ACC112 (cell line): ENCODE measurements at regions not wholly inside any gene's neighbourhood (a gene's known extent, or its start where the extent isn't known, plus 50 kb on each side); places are given as distances from the start of the nearest gene placed in this dataset.
"Not testable (repeated sequence)": the region's sequence is repeated elsewhere in the genome, so short reads cannot be mapped to it uniquely, and the experiment has no call there.

ENCODE experiments used
- H2AFZ ChIP-seq: fragments of 200-600 bp; sonication (generic); one replicate; pipeline ENCODE4 v1.6.0; 2017; ENCODE audit warnings: antibody characterized with exemption, low read length; ENCODE audit not compliant: unreplicated experiment
- H3K27ac ChIP-seq: fragments of 200-600 bp; sonication (generic); 2 replicates; pipeline ENCODE4 v1.5.1; 2014; ENCODE audit warnings: low read depth, mild to moderate bottlenecking, antibody characterized with exemption, low read length, moderate library complexity
- H3K27me3 ChIP-seq: fragments of 200-600 bp; sonication (generic); 2 replicates; pipeline ENCODE4 v1.6.1; 2014; ENCODE audit warnings: mild to moderate bottlenecking, antibody characterized with exemption, low read length, moderate library complexity, mixed read lengths; ENCODE audit not compliant: insufficient read depth
- H3K36me3 ChIP-seq: fragments of 200-600 bp; sonication (generic); 2 replicates; pipeline ENCODE4 v1.6.1; 2016; ENCODE audit warnings: mild to moderate bottlenecking, antibody characterized with exemption, low read length, moderate library complexity, mixed read lengths; ENCODE audit not compliant: insufficient read depth
- H3K4me1 ChIP-seq: fragments of 200-600 bp; sonication (generic); one replicate; pipeline ENCODE4 v1.6.1; 2016; ENCODE audit warnings: low read length, mixed read lengths; ENCODE audit not compliant: insufficient read depth, unreplicated experiment, control insufficient read depth
- H3K4me3 ChIP-seq: fragments of 200-600 bp; sonication (generic); 2 replicates; pipeline ENCODE4 v1.5.1; 2014; ENCODE audit warnings: mild to moderate bottlenecking, low read depth, low read length
- H3K79me2 ChIP-seq: fragments of 200-600 bp; sonication (generic); one replicate; pipeline ENCODE4 v1.6.0; 2016; ENCODE audit warnings: low read length; ENCODE audit not compliant: control insufficient read depth, unreplicated experiment, insufficient read depth

DNA sequence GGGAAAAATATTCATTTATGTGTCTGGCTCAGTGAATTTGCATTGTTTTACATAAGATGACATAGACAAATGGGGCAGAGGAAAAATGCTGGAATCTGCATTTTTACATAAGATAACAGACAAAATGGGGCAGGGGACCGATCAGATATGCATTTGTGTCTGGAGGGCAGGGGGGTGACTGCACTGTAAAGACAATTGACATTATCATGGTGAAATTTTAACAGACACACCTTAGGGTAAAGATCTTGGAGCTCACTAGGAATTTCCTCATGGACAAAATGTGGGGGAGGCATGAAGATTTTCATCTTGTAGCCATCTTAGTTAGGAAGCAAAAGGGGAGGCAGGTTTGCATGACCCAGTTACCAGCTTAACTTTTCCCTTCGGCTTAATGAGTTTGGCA is 51.4 kb upstream of the GOLGA8O start:
- not testable (repeated sequence) for H2AFZ ChIP-seq, H3K36me3 ChIP-seq, H3K4me3 ChIP-seq, H3K4me1 ChIP-seq, H3K79me2 ChIP-seq, H3K27me3 ChIP-seq, H3K27ac ChIP-seq

DNA sequence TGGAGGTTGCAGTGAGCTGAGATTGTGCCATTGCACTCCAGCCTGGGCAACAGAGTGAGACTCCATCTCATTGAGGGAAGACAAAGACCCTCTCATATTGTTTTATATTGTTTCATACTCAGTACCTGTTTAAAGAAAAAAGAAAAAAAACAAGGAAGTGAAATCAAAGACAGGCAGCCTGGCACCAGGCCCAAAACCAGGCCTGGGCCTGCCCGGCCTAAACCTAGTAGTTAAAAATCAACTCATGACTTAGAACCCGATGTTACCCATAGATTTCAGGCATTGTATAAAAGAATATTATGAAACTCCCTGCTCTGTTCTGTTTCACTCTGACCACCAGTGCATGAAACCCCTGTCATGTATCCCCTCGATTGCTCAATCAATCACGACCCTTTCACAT is 50.2 kb upstream of the GOLGA8O start:
- H3K27ac ChIP-seq, H3K4me1 ChIP-seq, H3K79me2 ChIP-seq, H2AFZ ChIP-seq, H3K4me3 ChIP-seq, H3K27me3 ChIP-seq, H3K36me3 ChIP-seq: not testable (repeated sequence)
